Activated effector memory CD4-positive, alpha-beta T cell treated with anti-CD3 and anti-CD28 coated beads, Interleukin-2, amount 50 U/mL, for 16 hours (primary cell): ENCODE measurements at regions not wholly inside any gene's neighbourhood (a gene's known extent, or its start where the extent isn't known, plus 50 kb on each side); places are given as distances from the start of the nearest gene placed in this dataset.

ENCODE experiments used
- DNase-seq: peaks from one replicate; pipeline ENCODE4 v3.0.0-alpha.2; 2020

- DNase-seq: no peak
Observed at GRCh38 chr6:8764733-8765132, 329.4 kb upstream of the SLC35B3 start.

DNA sequence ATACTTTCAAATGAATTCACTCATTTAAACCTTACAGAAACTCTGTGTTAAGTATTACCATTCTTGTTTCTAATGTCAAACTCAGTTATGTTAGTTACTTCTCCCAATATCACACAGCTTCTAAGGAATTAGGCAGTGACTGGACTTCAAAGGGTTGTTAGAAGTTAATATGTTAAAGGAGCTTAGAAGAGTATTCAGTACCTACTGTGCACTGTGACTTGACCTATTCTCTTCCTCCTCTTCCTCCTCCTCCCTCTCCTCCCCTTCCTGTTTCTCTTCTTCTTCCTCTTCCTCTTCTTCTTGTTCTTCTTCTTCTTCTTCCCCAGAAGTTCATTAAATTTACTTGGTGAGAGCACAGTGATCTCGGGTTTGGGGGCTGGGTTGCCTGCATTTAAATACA lies 325.6 kb upstream of the SLC35B3 start:
- DNase-seq: no peak

- no peak for DNase-seq
Observed at GRCh38 chr6:8758412-8758811, 323.1 kb upstream of the SLC35B3 start.

DNA sequence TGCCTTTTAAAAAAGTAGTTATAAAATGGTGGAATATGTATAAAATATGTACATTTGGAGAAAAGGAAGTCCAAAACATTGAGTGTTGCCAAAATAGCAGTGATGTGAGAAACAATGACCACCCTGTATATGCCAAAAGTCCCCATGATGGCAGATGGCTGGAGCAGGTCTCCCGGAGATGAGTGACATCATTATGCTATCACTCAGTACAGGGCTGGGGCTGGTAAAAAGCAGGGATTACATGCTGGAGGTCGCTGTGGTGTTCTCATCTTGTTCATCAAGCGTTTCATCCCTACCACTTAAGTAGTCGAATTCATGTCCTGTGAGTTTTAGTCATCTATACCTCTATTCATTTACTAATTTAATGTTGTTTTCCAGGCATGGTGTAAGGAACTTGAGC lies 315.3 kb upstream of the SLC35B3 start:
- no peak for DNase-seq

GRCh38 chr6:8749465-8749864 lies 314.1 kb upstream of the SLC35B3 start:
- no peak for DNase-seq

DNA sequence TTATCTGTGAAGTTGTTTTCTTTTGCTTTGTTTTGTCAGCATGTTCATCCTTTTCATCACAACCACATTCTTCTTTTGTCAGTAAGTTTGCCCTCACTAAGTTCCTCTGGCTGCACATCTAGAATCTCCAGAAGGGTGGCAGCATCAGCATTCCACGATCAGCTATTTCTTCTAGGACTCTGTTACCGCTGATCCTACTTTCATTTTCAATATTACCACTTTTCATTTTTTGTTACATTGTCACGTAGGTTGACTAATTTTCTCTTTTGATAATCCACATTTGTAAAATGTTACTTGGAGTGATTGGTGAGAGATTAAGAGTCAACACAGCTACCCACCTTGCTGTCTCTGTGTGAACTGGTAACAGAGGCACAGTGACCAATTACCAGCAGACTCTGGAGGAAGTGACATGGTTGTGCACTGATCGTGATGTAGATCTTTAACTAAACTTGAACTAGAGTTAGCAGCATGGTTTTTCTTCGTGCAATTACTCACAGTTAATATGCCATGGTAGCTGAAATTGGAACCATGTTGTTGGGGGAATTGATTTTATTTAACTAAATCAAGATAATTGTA lies 307.9 kb upstream of the SLC35B3 start:
- no peak for DNase-seq

GRCh38 chr6:8739454-8739853 lies 304.1 kb upstream of the SLC35B3 start:
- no peak for DNase-seq

DNA sequence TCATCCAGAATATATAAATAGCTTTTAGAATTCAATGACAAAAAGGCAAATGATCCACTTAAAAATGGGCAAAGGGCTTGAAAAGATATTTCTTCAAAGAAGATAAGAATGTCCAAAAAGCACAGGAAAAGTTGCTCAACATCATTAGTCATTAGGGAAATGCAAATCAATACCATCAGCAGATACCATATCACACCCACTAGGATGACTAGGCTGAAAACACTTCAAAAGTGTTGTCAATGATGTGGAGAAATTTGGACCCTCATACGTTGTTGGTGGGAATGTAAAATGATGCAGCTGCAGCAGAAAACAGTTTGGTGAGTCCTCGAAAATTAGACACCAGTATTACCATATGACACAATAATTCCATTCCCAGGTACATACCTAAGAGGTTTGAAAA lies 303.6 kb upstream of the SLC35B3 start:
- no peak for DNase-seq

DNA sequence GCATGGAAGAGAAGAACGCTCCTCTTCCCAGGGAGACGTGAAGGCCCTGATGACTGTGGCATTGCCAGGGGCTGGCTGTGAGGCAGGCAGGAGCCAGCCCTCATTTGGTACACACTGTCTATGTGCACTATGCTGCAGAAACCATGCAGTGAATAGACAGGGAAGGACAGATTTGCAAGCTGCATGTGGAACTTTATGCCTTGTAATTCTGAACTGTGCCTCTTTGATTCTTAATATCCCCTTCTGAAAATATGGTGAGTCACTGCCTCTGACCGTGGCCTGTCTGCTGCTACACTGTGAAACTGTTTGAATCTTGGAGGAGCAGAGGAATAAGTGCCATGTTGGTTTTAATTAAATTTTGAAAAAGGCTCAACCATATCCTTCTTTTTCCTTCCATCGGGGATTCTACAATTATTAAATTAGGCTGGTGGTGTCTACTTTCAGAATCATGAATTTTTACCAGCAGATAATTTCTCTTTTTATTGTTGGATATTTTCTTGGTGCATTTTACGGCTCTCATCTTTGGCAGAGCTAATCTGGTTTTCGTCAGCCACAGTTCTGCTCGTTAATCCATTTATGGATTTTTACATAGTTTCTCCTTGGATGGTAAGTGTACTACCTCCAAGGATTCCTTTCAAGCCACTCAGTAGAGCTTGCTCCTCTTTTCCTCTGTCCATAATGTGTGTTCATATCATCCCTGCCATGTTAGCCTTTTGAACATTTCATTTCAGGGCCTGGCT lies 301.0 kb upstream of the SLC35B3 start:
- no peak for DNase-seq

DNA sequence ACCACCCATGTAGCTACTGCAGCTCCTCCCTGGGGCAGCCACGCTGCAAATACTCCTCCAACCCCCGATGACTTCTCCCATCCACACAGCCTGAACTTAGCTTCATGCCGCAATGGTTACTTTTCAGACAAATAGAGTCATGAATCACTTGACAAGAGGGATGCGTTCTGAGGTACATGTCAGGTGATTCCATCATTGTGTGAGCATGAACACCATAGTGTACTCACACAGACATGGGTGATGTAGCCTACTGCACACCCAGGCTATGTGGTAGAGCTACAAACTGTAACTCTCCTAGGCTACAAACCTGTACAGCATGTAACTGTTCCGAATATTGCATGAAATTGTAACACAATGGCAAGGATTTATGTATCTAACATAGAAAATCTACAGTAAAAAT lies 298.5 kb upstream of the SLC35B3 start:
- DNase-seq: no peak

- DNase-seq: no peak
Observed at GRCh38 chr6:8731874-8732273, 296.5 kb upstream of the SLC35B3 start.

DNA sequence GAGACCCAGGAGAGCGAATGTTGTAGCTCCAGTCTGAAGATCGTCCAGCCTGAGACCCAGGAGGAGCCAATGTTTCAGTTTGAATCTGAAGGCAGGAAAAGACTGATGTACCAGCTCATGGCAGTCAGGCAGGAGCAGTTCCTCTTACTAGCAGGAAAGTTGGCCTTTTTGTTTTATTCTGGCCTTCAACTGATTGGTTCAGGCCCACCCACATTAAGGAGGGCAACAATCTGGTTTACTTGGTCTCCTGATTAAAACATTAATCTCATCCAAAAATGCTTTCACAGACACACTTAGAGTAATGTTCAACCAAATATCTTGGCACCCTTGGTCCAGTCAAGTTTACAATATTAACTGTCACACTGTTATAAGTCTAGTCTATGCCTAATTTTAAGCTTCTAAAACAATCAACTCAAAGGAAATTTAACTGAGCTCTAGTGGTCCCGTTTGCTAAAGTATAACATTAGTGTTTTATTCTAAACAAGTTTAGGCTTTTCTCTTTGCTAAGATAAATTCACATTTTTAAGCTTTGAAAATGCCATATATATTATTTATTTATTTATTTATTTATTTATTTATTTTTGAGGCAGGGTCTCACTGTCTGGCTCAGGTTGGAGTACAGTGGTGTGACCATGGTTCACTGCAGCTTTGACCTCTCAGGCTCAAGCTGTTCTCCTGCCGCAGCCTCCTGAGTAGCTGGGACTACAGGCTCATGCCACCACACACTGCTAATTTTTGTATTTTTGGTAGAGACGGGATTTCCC lies 275.5 kb upstream of the SLC35B3 start:
- DNase-seq: no peak

DNA sequence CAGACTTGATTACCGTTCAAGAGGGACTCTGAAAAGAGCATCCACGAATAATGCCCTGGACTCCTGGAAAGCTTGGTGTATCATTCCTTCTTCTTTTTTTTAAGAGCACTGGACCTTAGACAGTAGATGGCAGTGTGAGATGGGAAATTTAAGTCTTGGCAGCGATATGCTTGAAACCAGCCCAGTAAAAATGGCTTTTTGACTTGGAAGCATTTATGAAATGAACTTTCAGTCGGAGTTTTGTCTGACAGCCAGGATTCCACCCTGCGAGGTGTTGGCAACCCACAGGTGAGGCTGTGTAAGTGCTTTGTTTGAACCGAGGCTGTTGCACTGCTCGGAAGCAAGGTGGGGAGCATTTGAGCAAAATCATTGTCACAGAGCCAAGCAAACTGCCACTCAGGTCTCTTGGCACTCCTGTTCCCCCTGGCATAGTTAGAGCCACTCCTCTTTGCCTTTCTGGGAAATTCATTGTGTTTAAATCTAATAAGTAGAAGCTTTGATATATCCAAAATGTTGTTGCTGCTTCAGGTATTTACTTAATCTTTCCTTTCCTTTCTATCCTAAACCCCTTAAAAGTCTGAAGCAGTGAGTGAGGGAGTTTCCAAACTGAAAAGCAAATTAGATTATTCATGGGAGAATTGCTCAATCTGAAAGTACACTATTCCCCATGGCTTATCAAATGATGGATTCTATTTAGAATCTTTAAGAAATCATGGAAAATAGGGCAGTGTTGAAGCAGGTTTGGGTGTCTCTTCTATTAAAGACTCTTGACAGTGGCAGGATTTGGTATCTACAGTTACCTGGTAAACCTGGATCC lies 272.8 kb upstream of the SLC35B3 start:
- DNase-seq: no peak

GRCh38 chr6:8707369-8707768 lies 272.0 kb upstream of the SLC35B3 start:
- no peak for DNase-seq

DNA sequence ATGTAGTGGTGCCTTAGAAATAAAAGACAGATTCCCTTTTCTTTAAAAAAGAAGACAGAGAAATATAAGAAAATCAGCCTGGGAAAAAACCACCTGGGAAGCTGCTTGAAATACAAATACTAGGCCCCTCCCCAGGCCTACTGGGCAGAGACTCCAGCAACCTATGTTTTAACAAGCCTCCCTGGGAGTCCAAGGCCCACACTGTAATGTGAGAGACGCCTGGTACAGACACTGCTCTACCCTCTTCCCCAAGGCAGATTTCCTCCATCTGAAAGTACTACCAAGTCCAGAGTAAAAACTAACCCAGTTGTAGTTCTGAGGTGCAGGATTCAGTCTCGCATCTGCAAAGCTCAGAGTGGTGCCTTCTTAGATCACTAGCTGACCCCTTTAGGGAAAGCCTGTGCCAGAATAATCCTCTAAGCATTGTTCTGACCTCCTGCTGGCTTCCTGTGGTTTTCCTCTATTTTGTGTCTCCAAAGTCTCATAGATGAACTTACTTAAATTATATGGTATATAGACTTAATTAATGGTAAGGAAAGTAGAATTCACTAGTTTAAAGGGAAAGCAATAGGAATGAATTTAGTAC lies 270.2 kb upstream of the SLC35B3 start:
- DNase-seq: no peak

GRCh38 chr6:8703059-8703458 lies 267.7 kb upstream of the SLC35B3 start:
- no peak for DNase-seq

- no peak for DNase-seq
Observed at GRCh38 chr6:8688821-8689220, 253.5 kb upstream of the SLC35B3 start.

- DNase-seq: no peak
Observed at GRCh38 chr6:8686077-8686476, 250.7 kb upstream of the SLC35B3 start.

- no peak for DNase-seq
Observed at GRCh38 chr6:8683204-8683603, 247.9 kb upstream of the SLC35B3 start.

- DNase-seq: no peak
Observed at GRCh38 chr6:8679823-8680222, 244.5 kb upstream of the SLC35B3 start.

- DNase-seq: no peak
Observed at GRCh38 chr6:8678466-8678865, 243.1 kb upstream of the SLC35B3 start.

- DNase-seq: no peak
Observed at GRCh38 chr6:8674126-8674525, 238.8 kb upstream of the SLC35B3 start.

DNA sequence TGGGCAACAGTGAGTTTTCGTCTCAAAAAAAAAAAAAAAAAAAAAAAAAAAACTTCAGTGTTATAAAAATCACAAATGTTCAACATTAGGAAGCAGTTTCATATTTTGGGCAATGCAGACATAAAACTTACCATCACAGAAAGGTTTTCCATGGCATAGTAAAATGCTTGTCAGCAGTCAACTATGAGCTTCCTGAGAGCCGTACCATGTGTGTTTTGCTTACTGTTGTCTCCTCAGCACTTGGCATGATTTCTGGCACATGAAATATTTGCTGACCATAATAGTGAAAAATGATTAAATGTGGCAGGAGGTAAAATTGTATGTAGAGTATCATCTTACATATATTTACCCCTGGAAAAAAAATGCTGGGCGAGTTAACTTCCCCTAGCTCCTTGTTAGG lies 237.5 kb upstream of the SLC35B3 start:
- no peak for DNase-seq
